Activated T-helper 17 cell treated with anti-CD3 and anti-CD28 coated beads, Interleukin-2, amount 50 U/mL, for 72 hours (primary cell): ENCODE measurements at regions not wholly inside any gene's neighbourhood (a gene's known extent, or its start where the extent isn't known, plus 50 kb on each side); places are given as distances from the start of the nearest gene placed in this dataset.
"Not testable (repeated sequence)": the region's sequence is repeated elsewhere in the genome, so short reads cannot be mapped to it uniquely, and the experiment has no call there.

Source experiments
- ATAC-seq: fragments of 150-1000 bp; cut with Tn5 transposase; replicated peaks from 2 replicates; pipeline ENCODE4 v1.10.0; 2021; ENCODE audit warnings: mild to moderate bottlenecking, moderate library complexity
- H3K27ac Mint-ChIP-seq: one replicate; pipeline ENCODE4 v1.8.0; 2022; ENCODE audit warnings: mixed read lengths
- H3K27me3 Mint-ChIP-seq: one replicate; pipeline ENCODE4 v1.8.0; 2022; ENCODE audit warnings: mixed read lengths
- H3K36me3 Mint-ChIP-seq: one replicate; pipeline ENCODE4 v1.8.0; 2022; ENCODE audit warnings: low read depth, mild to moderate bottlenecking, mixed read lengths
- H3K4me1 Mint-ChIP-seq: one replicate; pipeline ENCODE4 v1.8.0; 2022; ENCODE audit warnings: mixed read lengths
- H3K4me3 Mint-ChIP-seq: one replicate; pipeline ENCODE4 v1.8.0; 2022; ENCODE audit warnings: mild to moderate bottlenecking, mixed read lengths
- H3K9me3 Mint-ChIP-seq: one replicate; pipeline ENCODE4 v1.8.0; 2022; ENCODE audit warnings: mixed read lengths

DNA sequence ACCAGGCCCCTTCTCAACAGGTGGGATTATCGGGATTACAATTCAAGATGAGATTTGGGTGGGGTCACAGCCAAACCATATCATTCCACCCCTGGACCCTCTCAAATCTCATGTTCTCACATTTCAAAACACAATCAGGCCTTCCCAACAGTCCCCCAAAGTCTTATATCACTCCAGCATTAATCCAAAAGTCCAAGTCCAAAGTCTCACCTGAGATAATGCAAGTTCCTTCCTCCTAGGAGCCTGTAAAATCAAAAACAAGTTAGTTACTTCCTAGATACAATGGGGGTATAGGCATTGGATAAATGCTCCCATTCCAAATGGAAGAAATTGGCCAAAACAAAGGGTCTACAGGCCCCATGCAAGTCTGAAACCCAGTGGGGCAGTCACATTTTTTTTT, 111.1 kb upstream of the FAM9C start:
- not testable (repeated sequence) for H3K9me3 Mint-ChIP-seq

DNA sequence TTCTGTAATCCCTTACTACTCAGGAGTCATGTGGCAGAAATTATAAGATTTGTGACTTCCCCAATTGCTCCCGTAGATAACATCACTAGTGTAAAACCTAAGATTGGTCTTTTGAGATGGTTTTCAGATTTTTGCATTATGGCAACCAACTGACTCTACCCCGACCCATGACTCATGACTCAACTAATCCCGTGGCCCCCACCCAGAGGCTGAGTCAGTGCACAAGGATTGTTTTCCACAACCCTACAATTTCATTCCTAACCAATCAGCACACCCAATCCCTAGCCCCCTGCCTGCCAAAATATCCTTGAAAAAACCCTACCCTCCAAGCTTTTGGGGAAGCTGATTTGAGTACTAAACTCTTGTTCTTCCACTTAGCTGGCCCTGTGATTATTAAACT, 109.4 kb upstream of the FAM9C start:
- Mint-ChIP-seq H3K9me3 (no peaks in the 10 kb centered on the region), H3K27ac (no peak overlapping the region), H3K27me3 (no peaks in the 10 kb centered on the region), H3K4me3 (no peak overlapping the region), H3K4me1 (no peaks in the 10 kb centered on the region), H3K36me3 (no peaks in the 10 kb centered on the region)
- ATAC-seq, result no peak

More for the DNA sequence above, 111.1 kb upstream of the FAM9C start:
- H3K36me3 Mint-ChIP-seq, ATAC-seq, H3K27ac Mint-ChIP-seq, H3K4me3 Mint-ChIP-seq, H3K4me1 Mint-ChIP-seq, H3K27me3 Mint-ChIP-seq: not testable (repeated sequence)

DNA sequence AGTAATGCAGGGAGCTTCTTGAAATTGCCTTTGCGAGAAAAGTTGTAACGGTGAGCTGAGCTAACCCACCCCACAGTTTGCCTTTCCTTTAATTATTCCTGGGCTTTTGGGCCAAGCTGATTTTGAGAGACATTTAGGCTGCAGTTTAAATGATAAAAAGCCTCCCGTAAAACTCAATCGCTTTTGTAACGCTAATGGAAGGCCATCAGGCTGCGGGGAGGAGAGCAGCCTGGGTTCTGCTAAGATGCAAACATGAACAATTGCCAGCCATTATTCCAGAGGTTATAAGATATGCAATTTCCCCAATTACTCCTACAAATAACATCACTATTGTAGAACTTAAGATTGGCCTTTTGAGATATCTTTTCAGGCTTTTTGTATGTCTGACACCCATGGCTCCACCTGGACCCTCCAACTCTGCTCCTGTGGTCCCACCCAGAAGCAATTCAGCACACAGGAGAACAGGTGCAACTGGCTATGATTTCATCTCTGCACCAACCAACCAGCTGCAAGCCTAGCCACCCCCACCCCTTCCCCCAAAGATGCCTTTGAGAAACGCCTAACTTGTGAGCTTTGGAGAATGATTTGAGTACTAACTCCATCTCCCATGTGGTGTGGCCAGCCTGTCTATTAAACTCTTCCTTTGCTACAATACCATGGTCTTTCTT, 108.2 kb upstream of the FAM9C start:
- no peak overlapping the region for H3K27ac Mint-ChIP-seq
- no peak for ATAC-seq

DNA sequence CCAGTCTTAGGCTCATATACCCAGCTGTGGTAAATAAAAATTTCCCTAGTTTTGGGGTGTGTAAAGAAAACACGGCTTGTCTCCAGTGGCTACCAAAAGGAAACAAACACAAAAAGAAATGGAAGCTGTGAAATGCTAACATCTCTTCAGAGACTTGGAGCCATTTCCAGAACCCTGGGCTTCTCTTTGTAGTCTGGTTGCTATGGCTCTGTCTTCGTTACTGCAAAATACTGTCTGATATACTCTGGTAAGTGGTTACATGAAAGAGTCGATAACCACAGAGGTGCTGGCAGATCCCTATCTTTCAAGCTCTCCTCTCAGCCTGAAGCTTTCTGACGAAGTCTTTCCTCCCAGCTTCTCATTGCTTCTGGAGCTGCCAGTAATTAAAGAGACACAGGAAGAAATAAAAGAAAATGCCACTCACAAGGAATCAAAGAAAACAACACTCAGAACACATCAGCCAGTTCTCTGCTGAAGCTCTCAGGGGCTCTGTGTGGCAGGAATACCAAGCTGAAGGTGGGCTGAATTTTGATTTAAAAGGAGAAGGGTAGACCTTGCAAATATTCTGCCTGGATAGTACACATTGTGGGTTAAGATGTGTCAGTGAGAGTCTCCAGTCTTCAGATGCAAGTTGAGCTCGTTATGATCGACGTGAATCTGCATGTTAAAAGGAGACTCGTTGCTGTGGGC, 107.6 kb upstream of the FAM9C start:
- peak overlapping the region; percentile 58 for H3K27ac Mint-ChIP-seq
- no peaks in the 10 kb centered on the region for H3K9me3 Mint-ChIP-seq
- peak overlapping the region; percentile 49 for H3K4me3 Mint-ChIP-seq
- ATAC-seq, result peak; percentile 67
- H3K4me1 Mint-ChIP-seq, result no peaks in the 10 kb centered on the region
- H3K36me3 Mint-ChIP-seq, result no peaks in the 10 kb centered on the region
- H3K27me3 Mint-ChIP-seq, result no peaks in the 10 kb centered on the region

More for the DNA sequence above, 108.2 kb upstream of the FAM9C start:
- H3K9me3 Mint-ChIP-seq, result no peaks in the 10 kb centered on the region
- H3K27me3 Mint-ChIP-seq, result no peaks in the 10 kb centered on the region
- no peaks in the 10 kb centered on the region for H3K4me1 Mint-ChIP-seq
- H3K4me3 Mint-ChIP-seq, result no peak overlapping the region
- no peaks in the 10 kb centered on the region for H3K36me3 Mint-ChIP-seq

DNA sequence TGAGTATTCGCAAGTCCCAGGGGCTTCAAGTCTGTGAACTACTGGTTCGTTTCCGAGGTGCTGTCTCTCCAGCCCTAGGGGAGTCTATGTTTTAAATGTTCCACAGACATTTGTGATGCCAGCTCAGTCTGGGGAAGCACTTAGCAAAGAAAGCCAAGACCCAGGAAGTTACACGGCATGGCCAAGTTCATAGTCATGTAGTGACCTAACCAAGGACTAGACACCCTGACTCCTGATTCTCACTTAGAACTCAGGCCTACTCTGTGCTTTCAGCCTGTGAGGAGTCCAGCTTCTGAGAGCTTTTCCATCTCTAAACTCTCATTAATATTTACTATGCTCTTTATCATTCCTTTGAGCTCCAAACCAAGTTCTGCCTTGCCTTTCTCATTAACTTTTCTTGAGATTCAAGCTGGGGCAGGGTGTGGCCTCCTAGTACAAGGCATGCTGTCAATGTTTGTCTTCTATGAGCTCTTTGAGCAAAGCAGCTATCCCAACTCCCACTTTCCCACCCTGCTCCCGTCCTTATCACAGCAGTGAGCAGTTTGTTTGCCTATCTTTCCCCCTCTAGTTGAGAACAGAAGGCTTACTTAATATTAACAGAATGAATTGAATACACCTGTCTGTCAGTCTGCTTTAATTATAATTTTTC, 105.4 kb upstream of the FAM9C start:
- Mint-ChIP-seq H3K27me3 (no peaks in the 10 kb centered on the region), H3K9me3 (peaks cover 5% of the 10 kb centered on the region), H3K4me1 (no peaks in the 10 kb centered on the region), H3K27ac (no peak overlapping the region), H3K4me3 (no peak overlapping the region), H3K36me3 (no peaks in the 10 kb centered on the region)
- ATAC-seq, result no peak

DNA sequence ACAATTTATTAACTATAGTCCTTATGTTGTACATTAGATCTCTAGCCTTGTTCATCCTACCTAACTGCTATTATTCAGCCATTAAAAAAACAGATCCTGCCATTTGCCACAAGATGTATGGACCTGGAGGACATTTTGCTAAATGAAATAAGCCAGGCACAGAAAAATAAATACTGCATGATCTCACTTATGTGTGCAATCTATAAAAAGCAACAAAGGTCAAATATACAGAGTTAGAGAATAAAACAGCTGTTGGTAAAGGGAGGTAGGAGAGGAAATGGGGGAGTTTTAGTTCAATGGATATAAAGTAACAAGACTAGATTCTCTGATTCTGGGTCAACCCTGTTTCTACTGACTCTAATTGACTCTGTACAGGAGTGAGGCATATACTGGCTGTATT, 103.3 kb upstream of the FAM9C start:
- no peaks in the 10 kb centered on the region for H3K36me3 Mint-ChIP-seq
- no peaks in the 10 kb centered on the region for H3K4me1 Mint-ChIP-seq
- no peak overlapping the region for H3K4me3 Mint-ChIP-seq
- peaks cover 5% of the 10 kb centered on the region for H3K9me3 Mint-ChIP-seq
- no peak overlapping the region for H3K27ac Mint-ChIP-seq
- no peaks in the 10 kb centered on the region for H3K27me3 Mint-ChIP-seq
- ATAC-seq, result no peak

DNA sequence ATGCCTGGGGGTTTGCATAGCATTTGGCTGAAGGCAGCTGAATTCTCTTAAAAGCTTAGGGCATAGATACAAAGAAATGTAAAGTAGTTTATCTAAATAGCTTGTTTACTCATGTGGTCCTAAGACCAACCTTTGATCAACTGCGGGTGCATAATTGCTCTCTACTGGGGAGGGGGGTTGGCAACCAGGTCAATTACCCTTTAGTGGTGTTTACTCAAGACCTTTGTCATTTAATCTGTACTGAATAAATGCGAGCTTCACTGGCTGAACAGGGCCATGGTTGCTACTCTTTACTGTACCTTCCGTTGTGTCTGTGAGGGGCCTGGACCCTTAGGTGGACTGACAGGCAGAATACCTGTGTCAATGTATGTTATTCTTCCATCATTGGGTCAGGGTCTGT, 102.7 kb upstream of the FAM9C start:
- H3K27me3 Mint-ChIP-seq, result no peaks in the 10 kb centered on the region
- H3K36me3 Mint-ChIP-seq, result no peaks in the 10 kb centered on the region
- peaks cover 5% of the 10 kb centered on the region for H3K9me3 Mint-ChIP-seq
- no peak overlapping the region for H3K4me3 Mint-ChIP-seq
- no peak overlapping the region for H3K27ac Mint-ChIP-seq
- no peak for ATAC-seq
- H3K4me1 Mint-ChIP-seq, result no peaks in the 10 kb centered on the region

DNA sequence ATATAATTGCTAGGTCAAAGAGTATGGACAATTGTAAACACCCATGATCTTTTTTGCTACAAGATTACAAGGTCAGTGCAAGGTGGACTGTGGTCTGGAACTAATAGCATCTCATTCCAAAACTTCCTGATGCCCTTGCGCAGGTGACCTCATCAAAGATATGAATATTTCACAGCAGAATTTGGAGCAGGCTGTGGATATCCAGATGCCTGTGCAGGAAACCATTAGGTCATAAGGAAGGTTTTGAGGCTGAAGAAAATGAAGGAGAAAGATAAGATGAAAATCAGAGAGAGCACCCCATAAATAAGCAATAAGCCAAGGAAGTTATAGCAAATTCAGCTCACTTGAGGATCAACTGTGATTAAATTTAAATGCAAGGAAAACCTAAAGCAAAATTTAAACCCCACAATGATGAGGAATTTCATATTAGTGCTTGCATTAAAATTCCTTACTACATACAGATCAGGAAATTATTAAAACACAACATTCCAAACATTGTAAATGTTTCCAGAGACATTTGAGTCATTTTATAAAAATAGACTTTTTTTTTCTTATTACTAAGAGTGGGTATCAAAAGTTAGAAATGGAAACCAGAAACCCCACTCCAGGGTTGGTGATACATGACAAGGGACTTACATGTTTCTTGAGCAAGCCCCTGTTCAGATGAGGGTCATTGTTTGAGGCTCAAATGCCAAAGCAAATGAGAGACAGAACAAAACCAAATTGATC, 100.7 kb upstream of the FAM9C start:
- H3K4me3 Mint-ChIP-seq, result no peak overlapping the region
- H3K9me3 Mint-ChIP-seq, result peaks cover 5% of the 10 kb centered on the region
- H3K4me1 Mint-ChIP-seq, result no peaks in the 10 kb centered on the region

DNA sequence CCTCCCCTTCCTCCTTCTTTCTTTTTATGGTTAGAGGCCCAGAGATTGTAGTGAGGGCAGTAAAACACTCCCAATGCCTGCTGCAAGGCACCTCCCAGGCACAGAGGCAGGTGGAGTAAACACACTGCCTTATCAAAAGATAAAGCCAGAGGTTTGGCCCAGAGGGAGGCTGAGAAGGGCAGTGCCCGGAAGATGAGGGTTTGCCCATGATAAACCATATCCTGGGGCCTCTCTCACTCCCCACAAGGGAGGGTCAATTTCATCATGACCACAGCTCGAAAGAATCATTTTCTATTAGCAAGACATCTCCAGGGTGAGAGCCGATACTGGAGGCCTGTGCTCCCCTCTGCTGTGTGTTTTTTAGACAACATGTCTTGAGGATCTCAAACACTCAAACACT, 98.5 kb upstream of the FAM9C start:
- no peak for ATAC-seq
- Mint-ChIP-seq H3K27me3 (no peaks in the 10 kb centered on the region), H3K27ac (no peak overlapping the region), H3K4me1 (no peaks in the 10 kb centered on the region), H3K4me3 (no peak overlapping the region), H3K36me3 (no peaks in the 10 kb centered on the region), H3K9me3 (peaks cover 5% of the 10 kb centered on the region)

More for the DNA sequence above, 100.7 kb upstream of the FAM9C start:
- no peak overlapping the region for H3K27ac Mint-ChIP-seq
- H3K27me3 Mint-ChIP-seq, result no peaks in the 10 kb centered on the region
- no peak for ATAC-seq
- H3K36me3 Mint-ChIP-seq, result no peaks in the 10 kb centered on the region

DNA sequence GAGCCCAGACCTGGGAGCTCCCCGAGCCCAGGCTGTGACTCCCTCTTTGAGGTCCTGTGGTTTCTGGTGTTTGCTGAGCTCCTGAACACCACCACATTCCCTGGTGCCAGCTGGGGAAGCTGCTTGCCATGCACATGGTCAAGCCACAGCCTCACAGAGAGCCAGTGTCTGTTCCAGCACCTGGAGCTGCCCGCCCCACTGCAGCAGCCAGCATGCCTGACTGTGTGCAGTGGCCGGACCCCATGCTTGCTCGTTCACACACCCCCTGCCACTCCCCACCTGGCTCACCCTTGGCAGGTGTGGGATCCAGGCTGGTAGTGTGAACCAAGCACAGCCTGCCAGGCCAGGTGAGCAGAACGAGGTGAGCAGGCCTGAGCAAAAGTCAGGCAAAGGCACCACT, 95.6 kb upstream of the FAM9C start:
- H3K4me3 Mint-ChIP-seq, result no peak overlapping the region
- H3K36me3 Mint-ChIP-seq, result no peaks in the 10 kb centered on the region
- ATAC-seq, result no peak
- H3K4me1 Mint-ChIP-seq, result no peaks in the 10 kb centered on the region
- H3K27ac Mint-ChIP-seq, result no peak overlapping the region
- H3K9me3 Mint-ChIP-seq, result no peaks in the 10 kb centered on the region
- no peaks in the 10 kb centered on the region for H3K27me3 Mint-ChIP-seq

DNA sequence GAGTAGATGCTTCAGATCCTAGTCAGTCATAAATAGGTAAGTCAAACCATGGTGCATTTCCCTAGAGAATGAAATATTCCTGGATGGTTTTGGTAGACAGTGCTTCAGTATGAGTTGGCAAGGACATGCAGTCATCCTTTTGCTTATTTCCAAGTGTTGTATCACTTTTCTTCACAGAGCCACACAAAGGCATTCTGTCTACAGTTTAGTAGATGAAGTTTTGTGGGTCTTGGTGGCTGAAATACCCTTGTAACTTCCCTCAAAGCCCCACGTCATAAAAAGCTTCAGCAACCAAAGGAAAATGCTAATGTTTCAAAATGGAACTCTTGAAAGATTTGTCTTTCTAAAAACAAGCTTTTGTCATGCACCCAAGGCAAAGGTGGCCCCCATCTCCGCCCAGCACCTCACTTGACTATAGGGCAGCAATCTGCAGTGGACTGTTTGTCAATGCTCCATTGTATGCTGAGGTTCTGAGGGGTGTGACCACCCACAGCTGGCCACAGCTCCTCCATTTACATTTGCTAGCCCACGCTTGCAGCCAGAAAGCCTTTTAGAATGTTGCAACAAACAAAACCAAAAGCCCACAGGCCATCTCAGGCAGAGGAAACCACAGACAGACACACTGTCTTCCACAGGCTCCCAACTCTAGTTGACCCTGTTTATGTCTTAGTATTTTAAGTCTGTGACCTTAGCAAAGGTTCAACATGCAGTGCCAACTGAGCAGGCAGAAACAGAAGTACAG, 87.1 kb upstream of the FAM9C start:
- no peaks in the 10 kb centered on the region for H3K36me3 Mint-ChIP-seq
- no peak overlapping the region for H3K4me3 Mint-ChIP-seq
- peak; percentile 24 for ATAC-seq
- H3K4me1 Mint-ChIP-seq, result no peaks in the 10 kb centered on the region
- H3K9me3 Mint-ChIP-seq, result no peaks in the 10 kb centered on the region
- no peaks in the 10 kb centered on the region for H3K27me3 Mint-ChIP-seq
- no peak overlapping the region for H3K27ac Mint-ChIP-seq

DNA sequence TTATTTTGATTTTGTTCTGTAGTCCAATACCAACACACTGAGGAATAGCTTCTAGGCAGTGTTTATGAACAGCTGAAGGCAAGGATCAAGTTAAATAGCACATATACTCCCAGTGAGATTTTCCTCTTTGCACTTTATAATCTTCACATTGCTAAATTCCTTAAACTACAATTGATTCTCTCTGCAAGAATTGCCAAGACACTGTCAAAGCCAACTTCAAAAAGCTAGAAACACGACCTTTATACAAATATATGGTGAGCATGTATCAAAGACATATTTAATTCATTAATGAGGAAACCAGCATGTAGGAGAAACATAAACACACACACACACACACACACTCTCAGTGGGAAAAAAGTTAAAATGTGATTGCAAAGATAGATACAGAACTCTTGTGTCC, 86.4 kb upstream of the FAM9C start:
- Mint-ChIP-seq H3K4me3 (no peak overlapping the region), H3K4me1 (no peaks in the 10 kb centered on the region), H3K36me3 (no peaks in the 10 kb centered on the region), H3K9me3 (no peaks in the 10 kb centered on the region), H3K27me3 (no peaks in the 10 kb centered on the region), H3K27ac (no peak overlapping the region)
- ATAC-seq, result no peak

DNA sequence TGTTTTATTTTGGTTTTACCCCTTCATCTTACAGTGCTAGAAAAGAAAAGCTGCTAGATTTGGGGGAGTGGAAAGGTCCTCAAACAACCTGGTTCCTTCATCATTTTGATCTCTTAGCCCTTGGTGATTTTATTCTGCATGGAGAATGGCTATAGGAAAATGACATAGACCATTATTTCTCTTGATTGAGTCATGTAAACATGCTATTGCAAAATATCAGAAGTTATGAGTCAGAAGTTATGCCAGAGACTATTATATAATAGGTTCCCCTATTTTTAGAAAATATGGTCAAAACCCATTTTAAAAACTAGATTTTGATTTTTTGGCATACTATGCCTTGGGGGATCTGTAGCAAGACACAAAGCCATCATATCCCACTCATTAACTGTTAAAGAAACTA, 83.7 kb upstream of the FAM9C start:
- H3K36me3 Mint-ChIP-seq, result no peaks in the 10 kb centered on the region
- peaks cover 5% of the 10 kb centered on the region for H3K4me1 Mint-ChIP-seq
- H3K4me3 Mint-ChIP-seq, result no peak overlapping the region
- no peak for ATAC-seq
- no peaks in the 10 kb centered on the region for H3K9me3 Mint-ChIP-seq
- H3K27me3 Mint-ChIP-seq, result no peaks in the 10 kb centered on the region
- H3K27ac Mint-ChIP-seq, result no peak overlapping the region

DNA sequence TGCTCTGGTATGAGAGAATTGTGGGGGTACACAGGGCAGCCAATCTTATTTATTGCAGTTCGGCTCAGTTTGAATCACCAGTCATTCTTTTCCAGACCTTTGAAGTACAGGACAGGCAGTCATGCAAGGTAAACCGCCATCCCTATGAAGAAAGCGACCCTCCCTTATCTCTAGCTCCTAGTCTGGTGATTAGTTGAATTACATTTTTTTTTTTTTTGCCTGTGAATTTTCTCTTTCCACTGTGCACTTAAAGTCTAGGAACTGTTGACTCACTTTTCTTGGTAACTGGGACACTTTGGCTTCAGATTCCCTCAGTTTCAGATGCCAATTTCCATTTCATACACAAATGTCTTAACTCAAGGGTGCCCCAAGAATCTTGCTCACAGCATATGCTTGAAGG, 82.4 kb upstream of the FAM9C start:
- Mint-ChIP-seq H3K4me1 (peaks cover 5% of the 10 kb centered on the region), H3K4me3 (no peak overlapping the region), H3K36me3 (no peaks in the 10 kb centered on the region), H3K27ac (no peak overlapping the region), H3K27me3 (no peaks in the 10 kb centered on the region), H3K9me3 (no peaks in the 10 kb centered on the region)
- ATAC-seq, result no peak
